Cardiac muscle cell (in vitro differentiated cells and primary cell): ENCODE measurements at regions not wholly inside any gene's neighbourhood (a gene's known extent, or its start where the extent isn't known, plus 50 kb on each side); places are given as distances from the start of the nearest gene placed in this dataset.

Source experiments
- DNase-seq, 2 donors: peaks; one replicate each; pipeline versions ENCODE4 v3.0.0 to v3.0.0-alpha.2; 2010 to 2017; ENCODE audit warnings: low read depth in 1 of 2, low spot score in 1 of 2
- H3K27ac ChIP-seq: fragments of 200-600 bp; sonication (generic); 2 replicates; pipeline ENCODE4 v1.5.1; 2016
- H3K27me3 ChIP-seq: fragments of 200-600 bp; sonication (generic); 2 replicates; pipeline ENCODE4 v1.6.0; 2016; ENCODE audit warnings: control low read depth
- H3K36me3 ChIP-seq: fragments of 200-600 bp; sonication (generic); 2 replicates; pipeline ENCODE4 v1.5.1; 2016; ENCODE audit warnings: control low read depth
- H3K4me1 ChIP-seq: fragments of 200-600 bp; sonication (generic); 2 replicates; pipeline ENCODE4 v1.8.1; 2017; ENCODE audit warnings: low read depth, mild to moderate bottlenecking, mixed run types
- H3K4me3 ChIP-seq: fragments of 200-600 bp; sonication (generic); 2 replicates; pipeline ENCODE4 v1.5.1; 2016; ENCODE audit warnings: mild to moderate bottlenecking
- H3K9me3 ChIP-seq: fragments of 200-600 bp; sonication (generic); 2 replicates; pipeline ENCODE4 v1.5.1; 2017; ENCODE audit warnings: low read depth, mild to moderate bottlenecking, control low read depth
- CTCF ChIP-seq: IDR thresholded peaks from 2 replicates; pipeline ENCODE4 v1.5.1; 2012; ENCODE audit warnings: low read depth, mild to moderate bottlenecking, low read length

- TF ChIP-seq CTCF, result no peak
- no peak overlapping the region for H3K4me3 ChIP-seq
- H3K36me3 ChIP-seq, result no peaks in the 10 kb centered on the region
- no peak overlapping the region for H3K27ac ChIP-seq
- DNase-seq, result no peak
- no peaks in the 10 kb centered on the region for H3K4me1 ChIP-seq
- no peaks in the 10 kb centered on the region for H3K9me3 ChIP-seq
- no peaks in the 10 kb centered on the region for H3K27me3 ChIP-seq
Measured at GRCh38 chr12:89185181-89185580, 167.1 kb downstream of the DUSP6 start.

- no peak for TF ChIP-seq CTCF
- Histone ChIP-seq H3K4me1 (no peaks in the 10 kb centered on the region), H3K4me3 (no peak overlapping the region), H3K27me3 (no peaks in the 10 kb centered on the region), H3K9me3 (no peaks in the 10 kb centered on the region), H3K27ac (no peak overlapping the region), H3K36me3 (no peaks in the 10 kb centered on the region)
- peak in 1 of 2 donors; percentile 96 for DNase-seq
Measured at GRCh38 chr12:89183985-89184435, 168.3 kb downstream of the DUSP6 start.

GRCh38 chr12:89181271-89181920 is 170.9 kb downstream of the DUSP6 start:
- Histone ChIP-seq H3K4me1 (no peaks in the 10 kb centered on the region), H3K36me3 (no peaks in the 10 kb centered on the region), H3K27me3 (no peaks in the 10 kb centered on the region), H3K4me3 (no peak overlapping the region), H3K9me3 (no peaks in the 10 kb centered on the region), H3K27ac (no peak overlapping the region)
- no peak for TF ChIP-seq CTCF
- peak in 1 of 2 donors; percentile 79 for DNase-seq

- no peaks in the 10 kb centered on the region for H3K27me3 ChIP-seq
- H3K27ac ChIP-seq, result no peak overlapping the region
- H3K4me1 ChIP-seq, result no peaks in the 10 kb centered on the region
- no peaks in the 10 kb centered on the region for H3K9me3 ChIP-seq
- H3K36me3 ChIP-seq, result no peaks in the 10 kb centered on the region
- DNase-seq, result no peak
- TF ChIP-seq CTCF, result no peak
- no peak overlapping the region for H3K4me3 ChIP-seq
Measured at GRCh38 chr12:89180496-89180895, 171.8 kb downstream of the DUSP6 start.

GRCh38 chr12:89179983-89180382 is 172.3 kb downstream of the DUSP6 start:
- Histone ChIP-seq H3K27ac (no peak overlapping the region), H3K4me3 (no peak overlapping the region), H3K27me3 (no peaks in the 10 kb centered on the region), H3K9me3 (no peaks in the 10 kb centered on the region), H3K4me1 (no peaks in the 10 kb centered on the region), H3K36me3 (no peaks in the 10 kb centered on the region)
- no peak for TF ChIP-seq CTCF
- DNase-seq, result peak in 1 of 2 donors; percentile 93
